ENCODE measurements at regions not wholly inside any gene's neighbourhood (a gene's known extent, or its start where the extent isn't known, plus 50 kb on each side); places are given as distances from the start of the nearest gene placed in this dataset.

DNA sequence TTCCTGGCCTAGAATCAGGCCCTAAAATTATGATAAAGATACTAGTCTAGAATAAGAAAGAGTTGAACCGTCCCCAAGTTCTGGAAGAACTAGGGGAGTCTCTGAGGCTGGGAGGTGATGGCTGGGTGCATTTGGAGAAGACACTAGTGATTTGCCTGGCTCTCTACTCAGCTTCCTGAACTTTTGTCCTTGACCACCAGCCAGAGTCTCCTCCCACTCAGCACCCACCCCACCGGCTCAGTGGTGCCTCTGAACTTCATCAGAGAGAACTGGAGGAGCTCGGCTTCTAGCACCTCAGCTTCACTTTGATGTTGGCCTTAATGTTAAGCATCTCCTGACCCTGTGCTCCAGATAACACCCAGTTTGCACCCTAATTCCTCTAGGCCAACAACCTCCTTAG is 73.0 kb downstream of the PERP start:
- H4K20me1 ChIP-seq (ENCODE audit: insufficient read depth, low read depth, low read length) = no peaks in the 10 kb centered on the region
- H3K79me2 ChIP-seq (ENCODE audit: low read length) = no peaks in the 10 kb centered on the region
- no peak overlapping the region for H3K4me3 ChIP-seq (ENCODE audit: low read length)
- no peaks in the 10 kb centered on the region for H3K4me1 ChIP-seq (ENCODE audit: low read length)
- no peak overlapping the region for H3K27ac ChIP-seq (ENCODE audit: low read length)
- H3K9ac ChIP-seq (ENCODE audit: low read length) = no peak overlapping the region
- H3K36me3 ChIP-seq (ENCODE audit: insufficient read depth, low read length) = no peaks in the 10 kb centered on the region
- H2AFZ ChIP-seq (ENCODE audit: low read length) = no peak overlapping the region
- H3K9me3 ChIP-seq (ENCODE audit: low read length) = no peaks in the 10 kb centered on the region
- H3K4me2 ChIP-seq (ENCODE audit: low read depth, low read length, poor library complexity, severe bottlenecking) = no peak overlapping the region
- no peak for DNase-seq
- H3K27me3 ChIP-seq (ENCODE audit: low read length) = no peaks in the 10 kb centered on the region
- H3K9me2 ChIP-seq (replicated peaks; ENCODE audit: insufficient read depth, low read length) = no peaks in the 10 kb centered on the region

DNA sequence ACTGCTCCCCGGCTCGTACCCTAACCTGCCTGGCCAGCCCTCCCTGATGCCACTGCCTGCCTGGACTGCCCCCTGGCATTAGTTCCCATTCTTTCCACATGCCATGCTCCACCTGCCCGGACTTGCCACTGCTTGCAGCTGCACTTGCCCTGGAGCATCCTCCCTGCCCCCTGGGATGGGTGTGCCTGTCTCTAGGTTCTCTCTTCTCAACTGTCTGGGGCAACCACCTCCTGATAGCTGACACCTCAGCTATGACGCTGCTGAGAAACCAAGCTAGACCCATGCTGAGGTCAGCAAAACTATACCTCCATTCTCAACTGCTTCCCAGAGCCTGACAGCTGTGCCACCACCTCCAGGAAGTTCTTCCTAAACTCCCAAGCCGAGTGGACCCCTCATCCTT is 72.1 kb downstream of the PERP start:
- H3K4me1 ChIP-seq (ENCODE audit: low read length) = no peaks in the 10 kb centered on the region
- H3K27me3 ChIP-seq (ENCODE audit: low read length) = no peaks in the 10 kb centered on the region
- DNase-seq = no peak
- H2AFZ ChIP-seq (ENCODE audit: low read length) = no peak overlapping the region
- no peak overlapping the region for H3K4me2 ChIP-seq (ENCODE audit: low read depth, low read length, poor library complexity, severe bottlenecking)
- no peaks in the 10 kb centered on the region for H3K9me3 ChIP-seq (ENCODE audit: low read length)
- no peaks in the 10 kb centered on the region for H3K36me3 ChIP-seq (ENCODE audit: insufficient read depth, low read length)
- H3K9me2 ChIP-seq (replicated peaks; ENCODE audit: insufficient read depth, low read length) = no peaks in the 10 kb centered on the region
- no peaks in the 10 kb centered on the region for H3K79me2 ChIP-seq (ENCODE audit: low read length)
- no peak overlapping the region for H3K4me3 ChIP-seq (ENCODE audit: low read length)
- H3K9ac ChIP-seq (ENCODE audit: low read length) = no peak overlapping the region
- no peak overlapping the region for H3K27ac ChIP-seq (ENCODE audit: low read length)
- no peaks in the 10 kb centered on the region for H4K20me1 ChIP-seq (ENCODE audit: insufficient read depth, low read depth, low read length)

DNA sequence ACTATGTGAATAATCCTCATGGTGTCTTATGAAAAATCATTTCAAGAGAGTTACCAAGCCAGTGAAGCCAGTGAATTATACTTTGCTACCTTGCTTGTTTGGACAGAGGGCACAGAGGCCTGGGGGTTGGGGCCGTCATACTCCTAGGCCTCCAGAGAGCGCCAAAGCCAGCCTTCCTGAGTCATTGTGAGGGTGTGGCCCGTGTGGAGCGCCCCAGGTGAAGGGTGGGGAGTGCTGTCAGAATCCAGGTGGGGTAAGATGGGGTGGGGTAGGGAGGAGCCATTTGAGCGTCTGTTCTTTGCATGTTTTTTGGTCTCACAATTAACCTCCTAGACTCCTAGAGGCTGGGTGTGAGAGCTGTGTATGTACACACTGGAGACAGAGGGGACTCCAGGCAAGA is 71.1 kb downstream of the PERP start:
- Histone ChIP-seq H3K9me3 (ENCODE audit: low read length) (no peaks in the 10 kb centered on the region), H2AFZ (ENCODE audit: low read length) (no peak overlapping the region), H4K20me1 (ENCODE audit: insufficient read depth, low read depth, low read length) (no peaks in the 10 kb centered on the region), H3K27me3 (ENCODE audit: low read length) (no peaks in the 10 kb centered on the region), H3K36me3 (ENCODE audit: insufficient read depth, low read length) (no peaks in the 10 kb centered on the region), H3K79me2 (ENCODE audit: low read length) (no peaks in the 10 kb centered on the region), H3K9ac (ENCODE audit: low read length) (no peak overlapping the region), H3K4me2 (ENCODE audit: low read depth, low read length, poor library complexity, severe bottlenecking) (no peak overlapping the region), H3K9me2 (replicated peaks; ENCODE audit: insufficient read depth, low read length) (no peaks in the 10 kb centered on the region), H3K4me3 (ENCODE audit: low read length) (no peak overlapping the region), H3K27ac (ENCODE audit: low read length) (no peak overlapping the region), H3K4me1 (ENCODE audit: low read length) (no peaks in the 10 kb centered on the region)
- no peak for DNase-seq

DNA sequence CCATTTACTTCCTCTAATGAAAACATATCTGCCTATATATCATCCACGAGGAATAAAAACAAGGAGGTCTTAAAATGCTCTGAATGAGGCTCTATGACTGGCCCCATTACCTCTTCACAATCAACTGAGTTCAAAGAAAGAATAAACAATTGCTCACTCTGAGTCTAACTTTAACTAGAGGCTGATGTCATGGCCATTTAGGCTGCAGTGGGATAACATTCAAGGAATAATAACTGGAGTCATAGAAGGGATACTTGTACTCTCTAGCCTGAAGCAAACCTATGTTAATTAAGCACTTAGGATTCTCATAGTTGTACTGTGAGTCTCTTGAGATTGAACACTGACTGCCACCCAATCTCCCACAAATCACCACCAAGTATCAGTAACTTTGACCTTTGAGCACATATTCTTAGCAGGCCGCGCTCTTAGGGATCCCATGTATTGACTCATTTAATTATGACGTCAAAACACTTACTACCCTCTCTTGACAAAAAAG is 70.2 kb downstream of the PERP start:
- no peak overlapping the region for H3K27ac ChIP-seq (ENCODE audit: low read length)
- H3K4me2 ChIP-seq (ENCODE audit: low read depth, low read length, poor library complexity, severe bottlenecking) = no peak overlapping the region
- DNase-seq = no peak
- no peaks in the 10 kb centered on the region for H3K9me2 ChIP-seq (replicated peaks; ENCODE audit: insufficient read depth, low read length)
- no peak overlapping the region for H3K4me3 ChIP-seq (ENCODE audit: low read length)
- H3K4me1 ChIP-seq (ENCODE audit: low read length) = no peaks in the 10 kb centered on the region
- no peak overlapping the region for H3K9ac ChIP-seq (ENCODE audit: low read length)
- H2AFZ ChIP-seq (ENCODE audit: low read length) = no peak overlapping the region
- no peaks in the 10 kb centered on the region for H3K9me3 ChIP-seq (ENCODE audit: low read length)
- no peaks in the 10 kb centered on the region for H3K27me3 ChIP-seq (ENCODE audit: low read length)
- no peaks in the 10 kb centered on the region for H3K36me3 ChIP-seq (ENCODE audit: insufficient read depth, low read length)
- H3K79me2 ChIP-seq (ENCODE audit: low read length) = no peaks in the 10 kb centered on the region
- no peaks in the 10 kb centered on the region for H4K20me1 ChIP-seq (ENCODE audit: insufficient read depth, low read depth, low read length)

- Histone ChIP-seq H3K27me3 (ENCODE audit: low read length) (no peaks in the 10 kb centered on the region), H4K20me1 (ENCODE audit: insufficient read depth, low read depth, low read length) (no peaks in the 10 kb centered on the region), H3K27ac (ENCODE audit: low read length) (no peak overlapping the region), H3K79me2 (ENCODE audit: low read length) (no peaks in the 10 kb centered on the region), H3K9me2 (replicated peaks; ENCODE audit: insufficient read depth, low read length) (no peaks in the 10 kb centered on the region), H3K9me3 (ENCODE audit: low read length) (no peaks in the 10 kb centered on the region), H3K4me3 (ENCODE audit: low read length) (no peak overlapping the region), H3K36me3 (ENCODE audit: insufficient read depth, low read length) (no peaks in the 10 kb centered on the region), H3K4me2 (ENCODE audit: low read depth, low read length, poor library complexity, severe bottlenecking) (no peak overlapping the region), H3K9ac (ENCODE audit: low read length) (no peak overlapping the region), H2AFZ (ENCODE audit: low read length) (no peak overlapping the region), H3K4me1 (ENCODE audit: low read length) (no peaks in the 10 kb centered on the region)
- no peak for DNase-seq
Observed at GRCh38 chr6:138038142-138038870, 68.9 kb downstream of the PERP start.

Data from Karpas-422 (cell line).